ENCODE measurements at regions not wholly inside any gene's neighbourhood (a gene's known extent, or its start where the extent isn't known, plus 50 kb on each side); places are given as distances from the start of the nearest gene placed in this dataset.

- TF ChIP-seq, protein P1, sequence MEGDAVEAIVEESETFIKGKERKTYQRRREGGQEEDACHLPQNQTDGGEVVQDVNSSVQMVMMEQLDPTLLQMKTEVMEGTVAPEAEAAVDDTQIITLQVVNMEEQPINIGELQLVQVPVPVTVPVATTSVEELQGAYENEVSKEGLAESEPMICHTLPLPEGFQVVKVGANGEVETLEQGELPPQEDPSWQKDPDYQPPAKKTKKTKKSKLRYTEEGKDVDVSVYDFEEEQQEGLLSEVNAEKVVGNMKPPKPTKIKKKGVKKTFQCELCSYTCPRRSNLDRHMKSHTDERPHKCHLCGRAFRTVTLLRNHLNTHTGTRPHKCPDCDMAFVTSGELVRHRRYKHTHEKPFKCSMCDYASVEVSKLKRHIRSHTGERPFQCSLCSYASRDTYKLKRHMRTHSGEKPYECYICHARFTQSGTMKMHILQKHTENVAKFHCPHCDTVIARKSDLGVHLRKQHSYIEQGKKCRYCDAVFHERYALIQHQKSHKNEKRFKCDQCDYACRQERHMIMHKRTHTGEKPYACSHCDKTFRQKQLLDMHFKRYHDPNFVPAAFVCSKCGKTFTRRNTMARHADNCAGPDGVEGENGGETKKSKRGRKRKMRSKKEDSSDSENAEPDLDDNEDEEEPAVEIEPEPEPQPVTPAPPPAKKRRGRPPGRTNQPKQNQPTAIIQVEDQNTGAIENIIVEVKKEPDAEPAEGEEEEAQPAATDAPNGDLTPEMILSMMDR (conservative IDR thresholded peaks at IDR 0.05; ENCODE audit: low read depth, low read length): no peak
- TF ChIP-seq MAZ (IDR thresholded peaks at IDR 0.05; ENCODE audit: borderline replicate concordance, low read depth, low read length): no peak
- no peak for TF ChIP-seq RAD21 (IDR thresholded peaks at IDR 0.05; ENCODE audit: low read length)
- TF ChIP-seq POLR2A (IDR thresholded peaks at IDR 0.05; ENCODE audit: low read depth, low read length): no peak
- no peak for TF ChIP-seq CEBPB (IDR thresholded peaks at IDR 0.05; ENCODE audit: low read depth, low read length)
- TF ChIP-seq MXI1 (IDR thresholded peaks at IDR 0.05; ENCODE audit: borderline replicate concordance, low read depth, low read length): no peak
- no peak for TF ChIP-seq SMC3 (IDR thresholded peaks at IDR 0.05; ENCODE audit: low read depth, low read length)
- no peak for TF ChIP-seq FOS (IDR thresholded peaks at IDR 0.05; ENCODE audit: low read depth, low read length)
- TF ChIP-seq, protein P2, sequence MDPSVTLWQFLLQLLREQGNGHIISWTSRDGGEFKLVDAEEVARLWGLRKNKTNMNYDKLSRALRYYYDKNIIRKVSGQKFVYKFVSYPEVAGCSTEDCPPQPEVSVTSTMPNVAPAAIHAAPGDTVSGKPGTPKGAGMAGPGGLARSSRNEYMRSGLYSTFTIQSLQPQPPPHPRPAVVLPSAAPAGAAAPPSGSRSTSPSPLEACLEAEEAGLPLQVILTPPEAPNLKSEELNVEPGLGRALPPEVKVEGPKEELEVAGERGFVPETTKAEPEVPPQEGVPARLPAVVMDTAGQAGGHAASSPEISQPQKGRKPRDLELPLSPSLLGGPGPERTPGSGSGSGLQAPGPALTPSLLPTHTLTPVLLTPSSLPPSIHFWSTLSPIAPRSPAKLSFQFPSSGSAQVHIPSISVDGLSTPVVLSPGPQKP (IDR thresholded peaks at IDR 0.05; ENCODE audit: borderline replicate concordance, low read depth, low read length): no peak
- TF ChIP-seq, protein P3, sequence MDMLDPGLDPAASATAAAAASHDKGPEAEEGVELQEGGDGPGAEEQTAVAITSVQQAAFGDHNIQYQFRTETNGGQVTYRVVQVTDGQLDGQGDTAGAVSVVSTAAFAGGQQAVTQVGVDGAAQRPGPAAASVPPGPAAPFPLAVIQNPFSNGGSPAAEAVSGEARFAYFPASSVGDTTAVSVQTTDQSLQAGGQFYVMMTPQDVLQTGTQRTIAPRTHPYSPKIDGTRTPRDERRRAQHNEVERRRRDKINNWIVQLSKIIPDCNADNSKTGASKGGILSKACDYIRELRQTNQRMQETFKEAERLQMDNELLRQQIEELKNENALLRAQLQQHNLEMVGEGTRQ (IDR thresholded peaks at IDR 0.05; ENCODE audit: low read depth, low read length): no peak
- no peak for TF ChIP-seq BHLHE40 (IDR thresholded peaks at IDR 0.05; ENCODE audit: low read depth, low read length)
Measured at GRCh38 chr4:156168288-156168687, 214.6 kb upstream of the CTSO start.
